ENCODE measurements at regions not wholly inside any gene's neighbourhood (a gene's known extent, or its start where the extent isn't known, plus 50 kb on each side); places are given as distances from the start of the nearest gene placed in this dataset.
"Not testable (repeated sequence)": the region's sequence is repeated elsewhere in the genome, so short reads cannot be mapped to it uniquely, and the experiment has no call there.

GRCh38 chr5:42949348-42950115 lies 90.6 kb downstream of the ANXA2R start:
- peak; percentile 70 for DNase-seq (ENCODE audit: low spot score)

GRCh38 chr5:42948961-42949347 lies 91.2 kb downstream of the ANXA2R start:
- no peak for DNase-seq (ENCODE audit: low spot score)

GRCh38 chr5:42944989-42945388 lies 95.1 kb downstream of the ANXA2R start:
- DNase-seq (ENCODE audit: low spot score): peak; percentile 88

GRCh38 chr5:42943931-42944631 lies 96.0 kb downstream of the ANXA2R start:
- peak; percentile 12 for DNase-seq (ENCODE audit: low spot score)

GRCh38 chr5:42940853-42941252 lies 99.3 kb downstream of the ANXA2R start:
- no peak for DNase-seq (ENCODE audit: low spot score)

GRCh38 chr5:42932011-42932410 lies 108.1 kb downstream of the ANXA2R start:
- DNase-seq (ENCODE audit: low spot score): not testable (repeated sequence)

- DNase-seq (ENCODE audit: low spot score): not testable (repeated sequence)
Measured at GRCh38 chr5:42931451-42931850, 108.7 kb downstream of the ANXA2R start.

- no peak for DNase-seq (ENCODE audit: low spot score)
Measured at GRCh38 chr5:42930934-42931333, 109.2 kb downstream of the ANXA2R start.

- DNase-seq (ENCODE audit: low spot score): no peak
Measured at GRCh38 chr5:42929871-42930270, 110.2 kb downstream of the ANXA2R start.

- DNase-seq (ENCODE audit: low spot score): no peak
Measured at GRCh38 chr5:42927730-42928129, 112.4 kb downstream of the ANXA2R start.

GRCh38 chr5:42924686-42925085 lies 113.0 kb upstream of the SELENOP start:
- DNase-seq (ENCODE audit: low spot score): no peak

GRCh38 chr5:42924226-42924625 lies 112.5 kb upstream of the SELENOP start:
- DNase-seq (ENCODE audit: low spot score): no peak

- DNase-seq (ENCODE audit: low spot score): no peak
Measured at GRCh38 chr5:42923710-42924109, 112.0 kb upstream of the SELENOP start.

GRCh38 chr5:42919600-42919999 lies 107.9 kb upstream of the SELENOP start:
- DNase-seq (ENCODE audit: low spot score): no peak

GRCh38 chr5:42915306-42915866 lies 103.7 kb upstream of the SELENOP start:
- no peak for DNase-seq (ENCODE audit: low spot score)

GRCh38 chr5:42912184-42912798 lies 100.6 kb upstream of the SELENOP start:
- peak; percentile 67 for DNase-seq (ENCODE audit: low spot score)

GRCh38 chr5:42908509-42909488 lies 97.1 kb upstream of the SELENOP start:
- peak; percentile 91 for DNase-seq (ENCODE audit: low spot score)

GRCh38 chr5:42908086-42908485 lies 96.4 kb upstream of the SELENOP start:
- no peak for DNase-seq (ENCODE audit: low spot score)

GRCh38 chr5:42905827-42906226 lies 94.1 kb upstream of the SELENOP start:
- DNase-seq (ENCODE audit: low spot score): no peak

- DNase-seq (ENCODE audit: low spot score): no peak
Measured at GRCh38 chr5:42900734-42901133, 89.0 kb upstream of the SELENOP start.

GRCh38 chr5:42898760-42899159 lies 87.1 kb upstream of the SELENOP start:
- no peak for DNase-seq (ENCODE audit: low spot score)

GRCh38 chr5:42896523-42896922 lies 84.8 kb upstream of the SELENOP start:
- no peak for DNase-seq (ENCODE audit: low spot score)

Measured in AG08395 (cell line).